ENCODE measurements at regions not wholly inside any gene's neighbourhood (a gene's known extent, or its start where the extent isn't known, plus 50 kb on each side); places are given as distances from the start of the nearest gene placed in this dataset.

- TF ChIP-seq CHD1 (IDR thresholded peaks at IDR 0.05; ENCODE audit: low read depth, low read length), result no peak
These were observed 61.4 kb upstream of the GPR158 start (continued) for GRCh38 chr10:25113191-25114035.

GRCh38 chr10:25114036-25114411 lies 60.8 kb upstream of the GPR158 start:
- Histone ChIP-seq H3K4me2 (ENCODE audit: low read depth, low read length) (no peak overlapping the region), H2BK15ac (ENCODE audit: low read depth, low read length) (no peak overlapping the region), H3K4ac (ENCODE audit: low read depth, low read length) (no peak overlapping the region), H2AFZ (replicated peaks; ENCODE audit: low read length, poor library complexity) (no peak overlapping the region), H3K23ac (ENCODE audit: low read depth, low read length) (no peak overlapping the region), H3K4me3 (ENCODE audit: insufficient read depth, low read depth, low read length) (no peak overlapping the region), H3K36me3 (ENCODE audit: control insufficient read depth, insufficient read depth, low read length) (no peaks in the 10 kb centered on the region), H4K5ac (ENCODE audit: low read depth, low read length) (no peak overlapping the region), H3K9me1 (ENCODE audit: insufficient read depth, low read length) (no peaks in the 10 kb centered on the region), H3K18ac (ENCODE audit: low read depth, low read length) (no peak overlapping the region), H3K56ac (ENCODE audit: extremely low read depth, insufficient read depth, low read length) (no peak overlapping the region), H4K20me1 (ENCODE audit: insufficient read depth, low read length) (no peaks in the 10 kb centered on the region), H2BK5ac (ENCODE audit: low read depth, low read length, poor library complexity, severe bottlenecking) (no peak overlapping the region), H2AK5ac (ENCODE audit: low read depth, low read length) (no peak overlapping the region), H3K27me3 (ENCODE audit: control insufficient read depth, insufficient read depth, low read length) (no peaks in the 10 kb centered on the region), H3K4me1 (ENCODE audit: control insufficient read depth, insufficient read depth, low read length) (no peaks in the 10 kb centered on the region), H2BK120ac (ENCODE audit: low read depth, low read length) (no peak overlapping the region), H3K14ac (replicated peaks; ENCODE audit: low read depth, low read length) (no peak overlapping the region), H3K9me3 (ENCODE audit: control insufficient read depth, insufficient read depth, low read length) (no peaks in the 10 kb centered on the region), H4K91ac (ENCODE audit: insufficient read depth, low read depth, low read length) (no peak overlapping the region), H3K9ac (ENCODE audit: low read depth, low read length) (no peak overlapping the region), H3K27ac (ENCODE audit: insufficient read depth, low read length) (no peak overlapping the region), H2AK9ac (replicated peaks; ENCODE audit: low read depth, low read length, poor library complexity) (no peak overlapping the region), H3K79me1 (ENCODE audit: low read depth in 1 of 2, low read length in 2 of 2) (no peaks in the 10 kb centered on the region), H4K8ac (ENCODE audit: low read depth in 2 of 2, low read length in 2 of 2) (no peak overlapping the region), H2BK20ac (ENCODE audit: low read depth, low read length) (no peak overlapping the region)
- no TSS peak for BruUV-seq (replicated peaks)
- ATAC-seq (ENCODE audit: low read depth) (no peak), DNase-seq (no peak)
- no peak for TF ChIP-seq POLR2A (IDR thresholded peaks at IDR 0.05; ENCODE audit: low read depth, low read length)
- no peak for TF ChIP-seq CTCF (conservative IDR thresholded peaks at IDR 0.05; ENCODE audit: low read depth, low read length)
- TF ChIP-seq MXI1 (IDR thresholded peaks at IDR 0.05; ENCODE audit: borderline replicate concordance, low read depth, low read length), result no peak
- TF ChIP-seq MAFK (IDR thresholded peaks at IDR 0.05; ENCODE audit: low read depth, low read length), result no peak
- no peak for TF ChIP-seq SMC3 (IDR thresholded peaks at IDR 0.05; ENCODE audit: low read depth, low read length)
- no peak for TF ChIP-seq MAZ (IDR thresholded peaks at IDR 0.05; ENCODE audit: borderline replicate concordance, low read depth, low read length)
- intact Hi-C loops (cut with micrococcal nuclease) (loop anchor here (5.0 kb wide), 1 partner anchor 113 kb away; no protein-coding TSS in a partner anchor), dilution Hi-C loops (cut with HindIII; ENCODE audit: low sequenced_read_pairs, unreplicated experiment) (no loop called here), in situ Hi-C loops (cut with MboI; ENCODE audit: low sequenced_read_pairs) (no loop called here)
- POLR2A ChIA-PET (ENCODE audit: unreplicated experiment), result no interaction called here
- no CpG with 5 or more reads among the region's 2 CpGs for WGBS, 2 experiments (ENCODE audit: extremely low coverage in 2 of 2, insufficient read length in 1 of 2)
- CTCF ChIA-PET, result interaction anchor here (1.3 to 1.6 kb wide), 4 partner anchors 17 to 113 kb away, joined by 3 to 5 read pairs (median 4); no protein-coding TSS in a partner anchor

Measured in IMR-90 (cell line).